Muscle layer of duodenum (tissue), 2 donors: ENCODE measurements at regions not wholly inside any gene's neighbourhood (a gene's known extent, or its start where the extent isn't known, plus 50 kb on each side); places are given as distances from the start of the nearest gene placed in this dataset.

ENCODE experiments used
- H3K27ac ChIP-seq: one replicate; pipeline ENCODE4 v1.7.0; 2013; ENCODE audit warnings: mild to moderate bottlenecking, low read length
- H3K27me3 ChIP-seq: one replicate; pipeline ENCODE4 v1.7.0; 2013; ENCODE audit warnings: low read depth, mild to moderate bottlenecking, control low read depth, low read length
- H3K36me3 ChIP-seq, 2 donors: one replicate each; pipeline ENCODE4 v1.7.0; 2013; ENCODE audit warnings: low read length in 2 of 2, control low read depth in 1 of 2, mild to moderate bottlenecking in 1 of 2; ENCODE audit not compliant: insufficient read depth in 2 of 2, control insufficient read depth in 1 of 2
- H3K4me1 ChIP-seq, 2 donors: one replicate each; pipeline ENCODE4 v1.7.0; 2013; ENCODE audit warnings: low read length in 2 of 2, mild to moderate bottlenecking in 2 of 2, control low read depth in 1 of 2, moderate library complexity in 1 of 2; ENCODE audit not compliant: insufficient read depth in 2 of 2, control insufficient read depth in 1 of 2
- H3K4me3 ChIP-seq, 2 donors: one replicate each; pipeline ENCODE4 v1.7.0; 2013; ENCODE audit warnings: low read length in 2 of 2, low read depth in 1 of 2, mild to moderate bottlenecking in 1 of 2
- H3K9me3 ChIP-seq, 2 donors: one replicate each; pipeline ENCODE4 v1.7.0; 2013; ENCODE audit warnings: low read length in 2 of 2, control low read depth in 1 of 2, mild to moderate bottlenecking in 1 of 2; ENCODE audit not compliant: control insufficient read depth in 1 of 2
- donor health status: healthy.

DNA sequence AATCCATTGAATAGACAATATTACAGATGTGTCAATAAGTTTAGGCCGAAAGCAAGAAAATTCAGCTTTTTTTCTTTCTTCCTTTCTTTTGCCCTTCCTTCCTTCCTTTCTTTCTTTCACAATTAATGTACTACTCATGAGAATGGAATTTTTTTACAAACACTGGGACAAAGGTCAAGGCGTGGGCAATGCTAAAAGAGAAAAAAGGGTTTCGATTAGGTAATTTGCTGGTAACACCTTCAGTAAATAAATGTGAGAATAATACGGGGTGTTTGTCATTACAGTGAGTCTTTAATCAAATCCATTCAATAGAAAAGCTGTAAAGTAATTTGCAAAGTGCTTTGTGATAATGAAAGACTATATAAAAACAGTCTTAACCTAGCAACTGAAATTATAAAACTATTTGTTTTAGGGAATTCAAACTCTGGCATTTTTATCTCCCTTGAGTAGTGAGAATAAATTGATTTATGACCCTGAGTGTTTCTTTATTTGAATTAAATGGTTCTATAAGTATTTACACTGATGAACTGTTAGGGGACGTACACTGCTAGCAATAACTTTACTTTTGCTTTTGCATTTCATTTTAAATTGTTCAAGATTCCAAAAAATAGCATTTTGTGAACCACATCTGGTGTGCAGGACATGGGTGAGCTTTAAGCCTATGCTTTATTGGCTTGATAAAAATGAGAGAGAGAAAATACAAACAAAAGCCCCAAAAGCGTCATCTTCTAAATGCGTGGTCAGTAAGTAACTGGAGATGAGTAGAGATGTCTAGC is 104.2 kb upstream of the THRB start:
- Histone ChIP-seq H3K27me3 (no peaks in the 10 kb centered on the region), H3K9me3 (no peaks in the 10 kb centered on the region), H3K36me3 (no peaks in the 10 kb centered on the region), H3K4me1 (peaks cover 0 to 7% of the 10 kb centered on the region in 2 donors), H3K27ac (no peak overlapping the region), H3K4me3 (no peak overlapping the region)

DNA sequence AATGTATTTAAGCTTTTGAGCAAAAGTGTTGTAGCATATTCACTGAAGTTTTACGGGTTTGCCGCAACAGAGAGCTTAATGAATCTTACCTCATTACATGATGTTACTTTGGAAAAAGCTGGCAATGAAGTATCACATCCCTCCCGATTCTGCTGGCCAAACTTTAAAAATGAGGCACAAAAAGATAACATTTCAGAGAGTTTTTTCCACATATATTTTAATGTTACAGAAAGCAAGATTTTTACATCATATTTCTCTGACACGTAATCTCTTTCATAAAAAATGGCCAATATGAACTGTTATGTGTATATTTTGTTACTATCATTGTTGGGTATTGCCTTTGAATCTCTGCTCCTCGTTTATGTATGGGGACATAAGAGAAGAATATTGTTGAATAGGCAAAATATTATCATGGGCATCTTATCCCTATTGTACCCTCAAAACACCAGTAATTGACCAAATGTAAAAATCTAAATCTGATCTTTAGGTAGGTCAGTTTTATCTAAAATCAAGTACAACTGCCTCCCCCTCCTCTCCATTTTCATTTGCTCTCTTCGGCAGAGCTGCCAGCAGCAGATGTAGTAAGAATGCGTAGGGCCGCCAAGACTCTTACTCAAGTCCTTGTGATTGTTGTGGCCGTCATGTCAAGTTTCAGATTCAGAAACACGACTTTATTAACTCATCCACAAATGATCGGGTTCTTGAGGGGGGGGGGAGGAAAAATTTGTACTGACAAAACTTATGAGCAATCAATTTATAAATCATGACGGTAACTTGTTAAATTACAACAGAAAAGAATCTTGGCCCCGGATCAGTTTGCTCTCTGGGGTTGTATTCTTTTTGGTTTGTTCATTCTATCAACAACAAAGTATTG is 106.7 kb upstream of the THRB start:
- H3K36me3 ChIP-seq, result no peaks in the 10 kb centered on the region
- no peak overlapping the region for H3K27ac ChIP-seq
- H3K4me3 ChIP-seq, result no peak overlapping the region
- H3K9me3 ChIP-seq, result no peaks in the 10 kb centered on the region
- no peaks in the 10 kb centered on the region for H3K27me3 ChIP-seq
- peaks cover 0 to 7% of the 10 kb centered on the region in 2 donors for H3K4me1 ChIP-seq

DNA sequence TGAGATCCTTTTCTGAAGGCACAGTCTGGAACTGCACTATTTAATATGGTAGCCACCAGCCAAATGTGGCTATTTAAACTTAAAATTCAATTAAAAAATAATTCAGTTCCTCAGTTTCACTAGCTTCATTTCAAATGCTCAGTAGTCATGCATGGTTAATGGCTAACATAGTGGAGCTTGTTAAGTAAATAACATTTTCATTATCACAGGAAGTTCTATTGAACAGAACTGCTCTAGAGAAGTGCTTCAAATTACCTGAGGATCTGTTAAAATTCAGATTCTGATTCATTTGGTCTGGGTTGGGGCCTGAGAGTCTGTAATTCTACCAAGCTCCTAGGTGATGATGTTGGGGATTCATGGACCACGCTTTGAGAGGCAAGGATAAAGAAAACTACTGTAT is 109.6 kb upstream of the THRB start:
- Histone ChIP-seq H3K9me3 (no peaks in the 10 kb centered on the region), H3K4me3 (no peak overlapping the region), H3K36me3 (no peaks in the 10 kb centered on the region), H3K4me1 (no peaks in the 10 kb centered on the region), H3K27ac (no peak overlapping the region), H3K27me3 (no peaks in the 10 kb centered on the region)

DNA sequence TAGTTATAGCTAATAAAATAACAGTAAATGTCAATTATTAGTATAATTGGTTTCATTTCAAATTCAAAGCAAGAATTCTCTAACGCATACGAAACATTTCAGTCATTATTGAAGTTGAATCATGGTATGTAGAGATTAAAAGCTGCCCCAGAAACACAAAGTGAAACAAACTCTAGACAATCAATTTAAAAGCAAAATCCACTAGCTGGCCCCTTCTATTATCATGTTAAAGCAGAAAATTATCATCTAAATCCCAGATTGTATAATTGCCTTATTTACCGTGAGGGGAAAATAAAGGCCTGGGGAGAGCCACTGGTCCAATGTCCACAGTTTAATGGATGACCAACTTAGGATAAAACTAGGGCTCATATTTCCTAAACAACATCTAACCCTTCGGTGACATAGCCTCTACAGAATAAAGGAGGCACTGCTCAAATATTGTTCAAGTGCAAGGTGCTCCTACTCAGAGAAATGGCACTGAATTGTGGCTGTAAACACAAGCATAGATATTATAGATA is 110.9 kb upstream of the THRB start:
- Histone ChIP-seq H3K27ac (no peak overlapping the region), H3K9me3 (no peaks in the 10 kb centered on the region), H3K27me3 (no peaks in the 10 kb centered on the region)

DNA sequence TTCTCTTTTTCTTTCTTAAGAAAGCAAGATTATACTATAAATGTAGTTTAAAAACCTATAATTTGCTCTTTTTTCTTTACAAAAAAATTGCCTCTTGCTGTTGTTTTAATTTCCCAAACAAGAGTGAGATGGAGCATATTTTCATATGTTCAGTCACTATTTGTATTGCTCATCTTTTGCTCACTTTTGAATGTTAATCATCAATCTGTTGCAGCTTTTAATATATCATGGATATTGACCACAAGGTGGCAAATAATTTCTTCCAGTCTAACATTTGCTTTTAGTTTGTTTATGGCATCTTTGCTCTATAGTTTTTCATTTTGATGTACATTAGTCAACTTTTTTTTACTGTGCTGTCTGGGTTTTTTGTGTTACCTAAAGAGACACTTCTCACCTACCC is 112.6 kb upstream of the THRB start:
- Histone ChIP-seq H3K9me3 (no peaks in the 10 kb centered on the region), H3K27ac (no peak overlapping the region), H3K4me3 (no peak overlapping the region), H3K27me3 (no peaks in the 10 kb centered on the region), H3K4me1 (no peaks in the 10 kb centered on the region), H3K36me3 (no peaks in the 10 kb centered on the region)

More for the DNA sequence above, 110.9 kb upstream of the THRB start:
- H3K4me1 ChIP-seq, result no peaks in the 10 kb centered on the region
- no peaks in the 10 kb centered on the region for H3K36me3 ChIP-seq
- H3K4me3 ChIP-seq, result no peak overlapping the region

DNA sequence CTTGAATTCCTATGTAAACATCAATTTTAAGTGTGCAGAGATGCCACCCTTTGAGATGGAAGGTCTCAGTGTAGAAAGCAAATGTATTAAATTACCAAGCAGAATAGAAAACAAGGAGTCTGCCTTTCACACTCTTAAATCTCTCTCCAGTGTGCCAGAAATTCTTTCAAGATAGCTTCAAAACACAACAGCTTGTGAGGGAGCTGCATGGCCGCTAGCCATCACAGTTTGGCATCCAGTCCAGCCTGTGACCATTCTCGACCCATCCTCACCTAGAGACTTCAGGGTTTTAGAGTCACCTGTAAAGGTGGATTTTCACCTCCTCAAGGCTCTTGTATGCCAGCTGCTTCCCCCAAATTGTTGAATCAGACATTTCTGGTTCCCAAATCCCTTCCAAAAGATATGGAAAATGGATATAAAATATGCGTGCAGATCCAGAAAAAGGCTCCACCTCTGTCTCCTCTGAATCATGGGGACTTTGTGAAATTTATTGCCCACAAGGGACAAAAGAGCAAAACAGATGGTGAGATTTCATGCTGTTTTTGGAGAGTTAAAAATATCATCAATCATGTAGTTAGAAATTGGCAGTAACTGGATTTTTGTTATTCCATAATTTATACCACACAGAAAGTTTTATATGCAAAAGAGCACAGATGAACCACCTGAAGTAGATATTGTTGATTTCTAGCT is 114.2 kb upstream of the THRB start:
- H3K27me3 ChIP-seq, result no peaks in the 10 kb centered on the region
- H3K36me3 ChIP-seq, result no peaks in the 10 kb centered on the region
- no peak overlapping the region for H3K4me3 ChIP-seq
- no peaks in the 10 kb centered on the region for H3K9me3 ChIP-seq
- no peaks in the 10 kb centered on the region for H3K4me1 ChIP-seq
- H3K27ac ChIP-seq, result no peak overlapping the region

DNA sequence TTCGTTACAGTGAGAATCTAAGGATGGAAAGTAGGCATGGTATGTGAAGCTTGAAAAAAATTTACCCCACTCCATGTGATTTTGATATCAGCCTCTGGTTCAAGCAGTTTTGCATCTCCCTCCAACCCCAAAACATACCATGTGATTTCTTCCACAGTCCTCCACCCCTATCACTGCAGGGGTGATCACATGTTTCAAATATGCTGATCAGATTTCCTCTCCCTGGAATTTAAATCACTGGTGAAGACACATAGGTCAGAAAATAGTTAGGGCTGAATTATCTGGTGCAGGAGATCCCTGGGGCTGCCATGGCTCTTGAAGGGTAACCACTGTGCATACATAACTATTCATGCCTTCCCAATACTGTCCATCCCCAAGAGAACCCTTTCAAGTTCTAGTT is 119.7 kb upstream of the THRB start:
- H3K27me3 ChIP-seq, result no peaks in the 10 kb centered on the region

DNA sequence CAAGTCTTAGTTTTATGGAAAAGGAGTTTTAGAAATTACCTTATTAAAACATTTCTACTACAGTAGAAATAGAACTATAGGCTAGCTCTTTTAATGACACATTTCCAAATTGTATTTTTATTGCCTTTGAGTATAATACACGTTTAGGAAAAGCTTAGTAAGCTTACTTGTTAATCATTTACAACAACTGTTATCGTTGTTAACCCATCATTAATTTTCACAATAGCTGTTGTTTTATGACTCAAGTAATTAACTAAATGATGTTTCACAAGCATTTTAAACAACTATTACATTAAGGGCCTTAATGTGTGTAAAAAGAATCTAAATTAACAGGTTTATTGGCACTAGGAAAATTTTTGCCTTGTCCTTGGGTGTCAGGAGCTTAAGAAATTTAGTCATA is 120.5 kb upstream of the THRB start:
- H3K9me3 ChIP-seq, result no peaks in the 10 kb centered on the region
- no peaks in the 10 kb centered on the region for H3K36me3 ChIP-seq
- H3K27ac ChIP-seq, result no peak overlapping the region
- no peak overlapping the region for H3K4me3 ChIP-seq
- no peaks in the 10 kb centered on the region for H3K27me3 ChIP-seq
- H3K4me1 ChIP-seq, result no peaks in the 10 kb centered on the region

More for the DNA sequence above, 119.7 kb upstream of the THRB start:
- Histone ChIP-seq H3K4me3 (no peak overlapping the region), H3K36me3 (no peaks in the 10 kb centered on the region), H3K27ac (no peak overlapping the region), H3K9me3 (no peaks in the 10 kb centered on the region), H3K4me1 (no peaks in the 10 kb centered on the region)

DNA sequence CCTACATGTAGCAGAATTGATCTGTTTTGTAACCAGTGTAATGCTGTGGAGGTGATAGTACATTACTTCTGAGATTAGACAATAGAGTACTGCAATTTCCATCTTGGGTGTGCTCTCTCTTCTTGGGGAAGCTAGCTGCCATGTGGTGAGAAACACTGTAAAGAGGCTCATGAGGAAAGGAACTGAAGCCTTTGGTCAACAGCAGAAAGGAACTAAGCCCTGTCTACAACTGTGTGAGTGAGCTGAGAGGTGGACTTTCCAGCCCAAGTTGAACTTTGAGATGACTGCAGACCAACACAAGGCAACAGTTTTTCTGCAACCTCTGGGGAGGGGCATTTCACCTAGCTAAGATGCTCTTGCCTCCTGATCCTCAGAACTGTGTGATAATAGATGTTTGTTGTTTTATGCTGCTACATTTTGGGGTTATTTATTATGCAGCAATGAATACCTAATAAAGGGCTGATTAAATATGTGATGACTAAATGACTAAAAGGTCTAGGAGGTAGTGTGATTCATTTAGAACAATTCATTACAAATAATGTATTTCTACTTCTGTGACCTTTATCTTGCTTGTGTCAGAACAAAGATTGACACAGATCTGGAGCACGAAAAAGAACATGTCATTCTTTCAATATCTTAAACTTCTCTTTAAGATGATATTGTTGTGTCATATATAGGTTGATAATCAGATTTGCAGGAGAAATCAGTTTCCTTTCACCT is 121.6 kb upstream of the THRB start:
- no peak overlapping the region for H3K4me3 ChIP-seq
- H3K4me1 ChIP-seq, result no peaks in the 10 kb centered on the region
- no peaks in the 10 kb centered on the region for H3K36me3 ChIP-seq
- no peaks in the 10 kb centered on the region for H3K27me3 ChIP-seq
- no peak overlapping the region for H3K27ac ChIP-seq
- H3K9me3 ChIP-seq, result no peaks in the 10 kb centered on the region

DNA sequence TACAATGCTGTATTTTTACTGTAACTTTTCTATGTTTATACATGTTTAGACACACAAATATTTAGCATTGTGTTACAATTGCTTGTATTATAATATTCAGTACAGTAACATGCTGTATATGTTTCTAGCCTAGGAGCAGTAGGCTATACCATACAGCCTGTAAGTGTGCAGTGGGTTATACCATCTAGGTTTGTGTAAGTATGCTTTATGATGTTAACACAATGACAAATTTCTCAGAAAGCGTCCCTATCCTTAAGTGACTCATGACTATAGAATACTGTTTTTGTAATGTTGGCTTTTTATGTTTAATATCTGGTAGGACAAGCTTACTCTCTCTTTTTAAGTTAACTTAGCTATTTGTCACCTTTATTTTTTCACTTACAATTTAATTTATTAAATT is 127.5 kb upstream of the THRB start:
- H3K9me3 ChIP-seq, result no peaks in the 10 kb centered on the region
- H3K4me3 ChIP-seq, result no peak overlapping the region
- no peak overlapping the region for H3K27ac ChIP-seq
- no peaks in the 10 kb centered on the region for H3K4me1 ChIP-seq
- no peaks in the 10 kb centered on the region for H3K36me3 ChIP-seq
- H3K27me3 ChIP-seq, result no peaks in the 10 kb centered on the region
